ENCODE measurements at regions not wholly inside any gene's neighbourhood (a gene's known extent, or its start where the extent isn't known, plus 50 kb on each side); places are given as distances from the start of the nearest gene placed in this dataset.

- TF ChIP-seq CTCF (IDR thresholded peaks at IDR 0.05; ENCODE audit: poor library complexity, severe bottlenecking), result no peak
- TF ChIP-seq SMC3 (conservative IDR thresholded peaks at IDR 0.05; ENCODE audit: poor library complexity), result peak; percentile 33
- peak; percentile 32 for TF ChIP-seq RAD21 (conservative IDR thresholded peaks at IDR 0.05)
- TF ChIP-seq EP300 (conservative IDR thresholded peaks at IDR 0.05; ENCODE audit: poor library complexity, severe bottlenecking), result peak; percentile 81
- peak; percentile 78 for TF ChIP-seq REST (IDR thresholded peaks at IDR 0.05; ENCODE audit: borderline replicate concordance)
- TF ChIP-seq MXI1 (conservative IDR thresholded peaks at IDR 0.05; ENCODE audit: poor library complexity, severe bottlenecking), result no peak
- peak; percentile 71 for TF ChIP-seq POLR2AphosphoS5 (IDR thresholded peaks at IDR 0.05)
- TF ChIP-seq EZH2 (IDR thresholded peaks at IDR 0.05; ENCODE audit: borderline replicate concordance, insufficient read depth, low read length, poor library complexity, severe bottlenecking), result no peak
- TF ChIP-seq TAF1 (IDR thresholded peaks at IDR 0.05; ENCODE audit: low read depth), result no peak
- H2AFZ ChIP-seq (ENCODE audit: low read depth, low read length), result peak overlapping the region; percentile 35
- H3K9ac ChIP-seq (ENCODE audit: low read length), result peak overlapping the region; percentile 74
- peaks cover 38% of the 10 kb centered on the region for H3K79me2 ChIP-seq (replicated peaks; ENCODE audit: insufficient read depth, low read length)
- peak overlapping the region; percentile 77 for H3K4me2 ChIP-seq (ENCODE audit: low read length)
- H3K27ac ChIP-seq (ENCODE audit: low read length), result peak overlapping the region; percentile 95
- H4K20me1 ChIP-seq (ENCODE audit: insufficient read depth), result no peaks in the 10 kb centered on the region
- no peaks in the 10 kb centered on the region for H3K9me2 ChIP-seq (ENCODE audit: insufficient read depth, low read length)
- no peaks in the 10 kb centered on the region for H3K36me3 ChIP-seq (ENCODE audit: insufficient read depth, low read length)
- H3K9me3 ChIP-seq (ENCODE audit: low read length), result no peaks in the 10 kb centered on the region
- H3K27me3 ChIP-seq (ENCODE audit: insufficient read depth, low read depth, low read length), result no peaks in the 10 kb centered on the region
- peak overlapping the region; percentile 56 for H3K4me3 ChIP-seq (ENCODE audit: low read length)
- H3F3A ChIP-seq (ENCODE audit: insufficient read depth, low read length, poor library complexity, severe bottlenecking), result peaks cover 6% of the 10 kb centered on the region
Measured at GRCh38 chr2:6073191-6074088, 381.3 kb downstream of the SOX11 start.

- Histone ChIP-seq H3K79me2 (replicated peaks; ENCODE audit: insufficient read depth, low read length) (peaks cover 38% of the 10 kb centered on the region), H3K27ac (ENCODE audit: low read length) (peak overlapping the region; percentile 95), H3K9me3 (ENCODE audit: low read length) (no peaks in the 10 kb centered on the region), H3F3A (ENCODE audit: insufficient read depth, low read length, poor library complexity, severe bottlenecking) (peaks cover 6% of the 10 kb centered on the region), H2AFZ (ENCODE audit: low read depth, low read length) (peak overlapping the region; percentile 52), H3K36me3 (ENCODE audit: insufficient read depth, low read length) (no peaks in the 10 kb centered on the region), H4K20me1 (ENCODE audit: insufficient read depth) (no peaks in the 10 kb centered on the region), H3K9me2 (ENCODE audit: insufficient read depth, low read length) (no peaks in the 10 kb centered on the region), H3K4me3 (ENCODE audit: low read length) (peak overlapping the region; percentile 56), H3K27me3 (ENCODE audit: insufficient read depth, low read depth, low read length) (no peaks in the 10 kb centered on the region), H3K9ac (ENCODE audit: low read length) (peak overlapping the region; percentile 74), H3K4me2 (ENCODE audit: low read length) (peak overlapping the region; percentile 77)
- TF ChIP-seq EZH2 (IDR thresholded peaks at IDR 0.05; ENCODE audit: borderline replicate concordance, insufficient read depth, low read length, poor library complexity, severe bottlenecking) (no peak), POLR2AphosphoS5 (IDR thresholded peaks at IDR 0.05) (peak; percentile 35), TAF1 (IDR thresholded peaks at IDR 0.05; ENCODE audit: low read depth) (no peak), EP300 (conservative IDR thresholded peaks at IDR 0.05; ENCODE audit: poor library complexity, severe bottlenecking) (no peak), RAD21 (conservative IDR thresholded peaks at IDR 0.05) (no peak), MXI1 (conservative IDR thresholded peaks at IDR 0.05; ENCODE audit: poor library complexity, severe bottlenecking) (peak; percentile 44)
Measured at GRCh38 chr2:6074089-6074643, 382.0 kb downstream of the SOX11 start.

Data from neural cell (in vitro differentiated cells).